Caco-2 (cell line): ENCODE measurements at regions not wholly inside any gene's neighbourhood (a gene's known extent, or its start where the extent isn't known, plus 50 kb on each side); places are given as distances from the start of the nearest gene placed in this dataset.

ENCODE experiments used
- BruUV-seq: library from RNA; stranded (reverse); fragments of 400-500 nt; replicated peaks from 2 replicates; lab custom pipeline; 2021; lab: Mats Ljungman, UMichigan
- CTCF ChIA-PET: fragments of 300-600 bp; sonication (Branson Sonifier 250); formaldehyde crosslinking; loops from one replicate; lab custom pipeline; 2022; ENCODE audit warnings: antibody characterized with exemption; lab: Charles Lee
- POLR2A ChIA-PET: fragments of 300-600 bp; sonication (Branson Sonifier 250); formaldehyde crosslinking; loops from one replicate; lab custom pipeline; 2022; ENCODE audit warnings: antibody characterized with exemption; lab: Charles Lee
- DNase-seq, 2 experiments: peaks; one replicate each; pipeline versions ENCODE4 v3.0.0 to v3.0.0-alpha.2; 2020 to 2022
- H3K27me3 ChIP-seq: replicated peaks from 2 replicates; pipeline ENCODE4 v1.6.0; 2011; ENCODE audit warnings: low read length; ENCODE audit not compliant: control insufficient read depth, insufficient read depth
- H3K36me3 ChIP-seq: 2 replicates; pipeline ENCODE4 v1.5.1; 2011; ENCODE audit warnings: low read length; ENCODE audit not compliant: control insufficient read depth, insufficient read depth
- H3K4me1 ChIP-seq: fragments of 250-450 bp; sonication (Bioruptor Pico); 2 replicates; pipeline ENCODE4 v1.5.1; 2020; ENCODE audit warnings: mild to moderate bottlenecking
- H3K4me3 ChIP-seq: 2 replicates; pipeline ENCODE4 v1.5.1; 2011; ENCODE audit warnings: low read depth, mild to moderate bottlenecking, control low read depth, low read length
- H3K9me3 ChIP-seq: fragments of 250-450 bp; sonication (Bioruptor Pico); 2 replicates; pipeline ENCODE4 v1.5.1; 2020; ENCODE audit warnings: mild to moderate bottlenecking, moderate library complexity
- H3K27ac Mint-ChIP-seq: one replicate; pipeline ENCODE4 v1.8.0; 2022; ENCODE audit warnings: mixed read lengths; ENCODE audit not compliant: unreplicated experiment
- H3K27me3 Mint-ChIP-seq: one replicate; pipeline ENCODE4 v1.8.0; 2022; ENCODE audit warnings: mixed read lengths; ENCODE audit not compliant: insufficient read depth, unreplicated experiment
- H3K36me3 Mint-ChIP-seq: one replicate; pipeline ENCODE4 v1.8.0; 2022; ENCODE audit warnings: mild to moderate bottlenecking, mixed read lengths; ENCODE audit not compliant: insufficient read depth, unreplicated experiment
- H3K4me1 Mint-ChIP-seq: one replicate; pipeline ENCODE4 v1.8.0; 2022; ENCODE audit warnings: low read depth, mixed read lengths; ENCODE audit not compliant: unreplicated experiment
- H3K4me3 Mint-ChIP-seq: one replicate; pipeline ENCODE4 v1.8.0; 2022; ENCODE audit warnings: mild to moderate bottlenecking, moderate library complexity, mixed read lengths; ENCODE audit not compliant: unreplicated experiment
- H3K9me3 Mint-ChIP-seq: one replicate; pipeline ENCODE4 v1.8.0; 2022; ENCODE audit warnings: mixed read lengths; ENCODE audit not compliant: unreplicated experiment
- intact Hi-C: fragments of 100-400 bp; cut with micrococcal nuclease; formaldehyde crosslinking; loops from one replicate; pipeline ENCODE4 v1.10.0; 2022; ENCODE audit not compliant: unreplicated experiment
- TF ChIP-seq, protein P1 (sequence below), 2 experiments: fragments of 200-600 bp in 1 of 2; IDR thresholded peaks; 1 replicate in 1 of 2; 2 replicates in 1 of 2; pipeline versions ENCODE4 v1.5.1 to v1.8.0; 2011 to 2022; ENCODE audit warnings: antibody characterized with exemption in 1 of 2, control low read depth in 1 of 2, inconsistent platforms in 1 of 2, low read depth in 1 of 2, low read length in 1 of 2, mild to moderate bottlenecking in 1 of 2, moderate library complexity in 1 of 2; ENCODE audit not compliant: insufficient read depth in 1 of 2, severe bottlenecking in 1 of 2, unreplicated experiment in 1 of 2

GRCh38 chr13:90402613-90403012 lies 944.9 kb upstream of the MIR17HG start:
- DNase-seq, result no peak
- H3K36me3 Mint-ChIP-seq, result no peaks in the 10 kb centered on the region
- peaks cover 10% of the 10 kb centered on the region for H3K9me3 Mint-ChIP-seq
- no peaks in the 10 kb centered on the region for H3K27me3 ChIP-seq
- ChIA-PET CTCF (no interaction called here), POLR2A (no interaction called here)
- no peaks in the 10 kb centered on the region for H3K36me3 ChIP-seq
- intact Hi-C loops, result no loop called here
- no peak overlapping the region for H3K4me3 ChIP-seq
- no peak overlapping the region for H3K27ac Mint-ChIP-seq
- H3K9me3 ChIP-seq, result no peaks in the 10 kb centered on the region
- H3K4me1 Mint-ChIP-seq, result no peaks in the 10 kb centered on the region
- TF ChIP-seq, protein P1, sequence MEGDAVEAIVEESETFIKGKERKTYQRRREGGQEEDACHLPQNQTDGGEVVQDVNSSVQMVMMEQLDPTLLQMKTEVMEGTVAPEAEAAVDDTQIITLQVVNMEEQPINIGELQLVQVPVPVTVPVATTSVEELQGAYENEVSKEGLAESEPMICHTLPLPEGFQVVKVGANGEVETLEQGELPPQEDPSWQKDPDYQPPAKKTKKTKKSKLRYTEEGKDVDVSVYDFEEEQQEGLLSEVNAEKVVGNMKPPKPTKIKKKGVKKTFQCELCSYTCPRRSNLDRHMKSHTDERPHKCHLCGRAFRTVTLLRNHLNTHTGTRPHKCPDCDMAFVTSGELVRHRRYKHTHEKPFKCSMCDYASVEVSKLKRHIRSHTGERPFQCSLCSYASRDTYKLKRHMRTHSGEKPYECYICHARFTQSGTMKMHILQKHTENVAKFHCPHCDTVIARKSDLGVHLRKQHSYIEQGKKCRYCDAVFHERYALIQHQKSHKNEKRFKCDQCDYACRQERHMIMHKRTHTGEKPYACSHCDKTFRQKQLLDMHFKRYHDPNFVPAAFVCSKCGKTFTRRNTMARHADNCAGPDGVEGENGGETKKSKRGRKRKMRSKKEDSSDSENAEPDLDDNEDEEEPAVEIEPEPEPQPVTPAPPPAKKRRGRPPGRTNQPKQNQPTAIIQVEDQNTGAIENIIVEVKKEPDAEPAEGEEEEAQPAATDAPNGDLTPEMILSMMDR (IDR thresholded peaks at IDR 0.05; ENCODE audit: insufficient read depth in 1 of 2, low read depth in 1 of 2, low read length in 1 of 2, severe bottlenecking in 1 of 2, unreplicated experiment in 1 of 2), result no peak
- BruUV-seq, result no TSS peak
- H3K27me3 Mint-ChIP-seq, result no peaks in the 10 kb centered on the region
- H3K4me1 ChIP-seq, result no peaks in the 10 kb centered on the region
- no peak overlapping the region for H3K4me3 Mint-ChIP-seq

- H3K36me3 ChIP-seq, result no peaks in the 10 kb centered on the region
- peaks cover 10% of the 10 kb centered on the region for H3K9me3 Mint-ChIP-seq
- no peak for DNase-seq
- no peaks in the 10 kb centered on the region for H3K4me1 Mint-ChIP-seq
- TF ChIP-seq, protein P1 (IDR thresholded peaks at IDR 0.05; ENCODE audit: insufficient read depth in 1 of 2, low read depth in 1 of 2, low read length in 1 of 2, severe bottlenecking in 1 of 2, unreplicated experiment in 1 of 2), result no peak
- H3K4me3 ChIP-seq, result no peak overlapping the region
- H3K27ac Mint-ChIP-seq, result no peak overlapping the region
- H3K9me3 ChIP-seq, result no peaks in the 10 kb centered on the region
- no TSS peak for BruUV-seq
- no peak overlapping the region for H3K4me3 Mint-ChIP-seq
- ChIA-PET POLR2A (no interaction called here), CTCF (no interaction called here)
- H3K36me3 Mint-ChIP-seq, result no peaks in the 10 kb centered on the region
- no peaks in the 10 kb centered on the region for H3K4me1 ChIP-seq
- no peaks in the 10 kb centered on the region for H3K27me3 ChIP-seq
- intact Hi-C loops, result no loop called here
- H3K27me3 Mint-ChIP-seq, result no peaks in the 10 kb centered on the region
Measured at GRCh38 chr13:90403330-90404082, 944.0 kb upstream of the MIR17HG start.

DNA sequence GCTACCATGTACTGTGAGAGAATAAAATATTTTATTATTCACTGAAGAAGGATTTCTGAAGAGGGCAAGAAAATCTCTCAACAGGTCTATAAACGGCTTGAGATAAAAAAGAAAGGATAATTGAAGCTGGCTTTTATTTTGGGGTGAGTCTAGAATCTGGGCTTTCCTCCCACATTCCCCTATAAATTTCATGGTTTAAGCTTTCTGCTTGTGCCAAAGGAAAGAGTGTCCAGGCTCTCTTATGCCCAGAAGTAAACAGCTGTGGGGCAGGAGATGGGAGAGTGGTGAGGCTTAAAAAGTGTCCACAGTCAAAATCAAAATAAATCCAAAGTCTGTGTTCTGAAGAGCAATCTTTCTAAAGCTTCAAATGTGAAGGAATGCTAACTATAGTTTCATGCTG lies 942.2 kb upstream of the MIR17HG start:
- Mint-ChIP-seq H3K4me3 (no peak overlapping the region), H3K27ac (no peak overlapping the region), H3K36me3 (no peaks in the 10 kb centered on the region), H3K4me1 (no peaks in the 10 kb centered on the region), H3K27me3 (no peaks in the 10 kb centered on the region), H3K9me3 (peaks cover 5% of the 10 kb centered on the region)
- TF ChIP-seq, protein P1 (IDR thresholded peaks at IDR 0.05; ENCODE audit: insufficient read depth in 1 of 2, low read depth in 1 of 2, low read length in 1 of 2, severe bottlenecking in 1 of 2, unreplicated experiment in 1 of 2), result no peak
- ChIA-PET CTCF (no interaction called here), POLR2A (no interaction called here)
- BruUV-seq, result no TSS peak
- Histone ChIP-seq H3K27me3 (no peaks in the 10 kb centered on the region), H3K4me3 (no peak overlapping the region), H3K9me3 (no peaks in the 10 kb centered on the region), H3K36me3 (no peaks in the 10 kb centered on the region), H3K4me1 (no peaks in the 10 kb centered on the region)
- DNase-seq, result no peak
- intact Hi-C loops, result no loop called here
